DND-41 (cell line): ENCODE measurements at regions not wholly inside any gene's neighbourhood (a gene's known extent, or its start where the extent isn't known, plus 50 kb on each side); places are given as distances from the start of the nearest gene placed in this dataset.
A peak's percentile ranks its signal among the peaks of the same experiment; 100 is the strongest.

ENCODE experiments used
- ATAC-seq: fragments of 200-7000 bp; cut with Tn5 transposase; 3 replicates; pipeline ENCODE4 v1.9.1; 2021; ENCODE audit warnings: low read depth; ENCODE audit not compliant: insufficient read depth
- DNase-seq: peaks from one replicate; pipeline ENCODE4 v3.0.0-alpha.2; 2020
- H2AFZ ChIP-seq: 2 replicates; pipeline ENCODE4 v1.6.0; 2012; ENCODE audit warnings: low read depth, low read length
- H3K27ac ChIP-seq: 2 replicates; pipeline ENCODE4 v1.5.1; 2012; ENCODE audit warnings: low read length, inconsistent platforms
- H3K27me3 ChIP-seq: fragments of 200-600 bp; sonication (generic); 2 replicates; pipeline ENCODE4 v1.6.0; 2012; ENCODE audit warnings: low read length, mild to moderate bottlenecking, inconsistent platforms; ENCODE audit not compliant: insufficient read depth, poor library complexity
- H3K36me3 ChIP-seq: 2 replicates; pipeline ENCODE4 v1.5.1; 2012; ENCODE audit warnings: low read length, inconsistent platforms; ENCODE audit not compliant: insufficient read depth
- H3K4me1 ChIP-seq: 2 replicates; pipeline ENCODE4 v1.5.1; 2012; ENCODE audit warnings: mild to moderate bottlenecking, low read length; ENCODE audit not compliant: insufficient read depth
- H3K4me2 ChIP-seq: 2 replicates; pipeline ENCODE4 v1.6.0; 2012; ENCODE audit warnings: mild to moderate bottlenecking, moderate library complexity, low read length, inconsistent platforms; ENCODE audit not compliant: insufficient read depth
- H3K4me3 ChIP-seq, 2 experiments: fragments of 200-600 bp in 1 of 2; shearing (Covaris generic) in 1 of 2; 2 replicates each; pipeline ENCODE4 v1.5.1; 2012 to 2016; ENCODE audit warnings: inconsistent platforms in 2 of 2, low read length in 2 of 2, mild to moderate bottlenecking in 2 of 2, low read depth in 1 of 2, moderate library complexity in 1 of 2
- H3K79me2 ChIP-seq: 2 replicates; pipeline ENCODE4 v1.6.0; 2012; ENCODE audit warnings: low read length, inconsistent platforms; ENCODE audit not compliant: insufficient read depth
- H3K9ac ChIP-seq: 2 replicates; pipeline ENCODE4 v1.6.0; 2012; ENCODE audit warnings: low read depth, mild to moderate bottlenecking, inconsistent platforms, low read length, moderate library complexity
- H3K9me3 ChIP-seq: 2 replicates; pipeline ENCODE4 v1.5.1; 2012; ENCODE audit warnings: low read length, moderate library complexity, mild to moderate bottlenecking, inconsistent platforms; ENCODE audit not compliant: insufficient read depth, severe bottlenecking
- H4K20me1 ChIP-seq: 2 replicates; pipeline ENCODE4 v1.6.0; 2012; ENCODE audit warnings: low read length; ENCODE audit not compliant: insufficient read depth
- EZH2 ChIP-seq: IDR thresholded peaks from 3 replicates; pipeline ENCODE4 v1.6.1; 2012; ENCODE audit warnings: borderline replicate concordance, low read depth, mild to moderate bottlenecking, moderate library complexity, low read length, inconsistent platforms; ENCODE audit not compliant: severe bottlenecking
- TF ChIP-seq, protein P1 (sequence below): IDR thresholded peaks from 2 replicates; pipeline ENCODE4 v1.5.1; 2012; ENCODE audit warnings: borderline replicate concordance, low read length, moderate library complexity, mild to moderate bottlenecking; ENCODE audit not compliant: poor library complexity, severe bottlenecking; ENCODE audit errors: extremely low read depth

DNA sequence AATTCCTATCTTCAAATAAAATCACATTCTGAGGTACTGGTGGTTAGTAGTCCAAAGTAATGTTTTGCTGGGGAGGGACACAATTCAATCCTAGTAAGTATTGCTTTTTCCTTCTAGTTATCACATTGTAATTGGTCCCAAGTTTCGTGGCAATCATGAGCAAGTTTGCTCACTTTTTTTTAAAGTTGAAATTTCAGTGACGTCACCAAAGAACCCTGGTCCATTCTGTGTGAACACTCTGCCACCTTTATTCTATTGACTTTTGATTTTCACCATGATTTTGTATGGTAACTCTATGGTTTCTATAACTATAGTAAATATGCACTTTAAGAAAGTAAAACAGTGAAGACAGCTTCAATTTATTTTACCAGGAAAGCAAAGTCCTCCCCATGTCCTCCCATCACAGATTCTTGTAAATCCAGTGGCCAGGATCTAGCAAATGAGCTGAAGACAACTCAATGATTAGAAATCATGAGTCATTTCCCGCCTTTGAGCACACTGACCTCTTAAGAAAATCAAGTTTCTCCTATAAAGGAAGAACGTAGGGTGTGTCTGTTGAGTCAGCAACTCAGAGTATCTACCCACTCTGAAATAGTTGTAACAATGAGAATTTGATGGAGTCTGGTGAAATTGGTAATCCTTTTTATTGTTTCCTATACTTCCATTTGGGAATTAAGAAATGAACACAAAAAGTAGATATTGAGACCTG lies 1306.6 kb upstream of the PABPC4L start:
- Histone ChIP-seq H3K79me2 (no peaks in the 10 kb centered on the region), H3K27me3 (no peaks in the 10 kb centered on the region), H3K9ac (no peak overlapping the region), H3K4me2 (no peak overlapping the region), H3K9me3 (no peaks in the 10 kb centered on the region), H4K20me1 (no peaks in the 10 kb centered on the region), H3K4me3 (no peak overlapping the region), H3K4me1 (no peaks in the 10 kb centered on the region; the same call in 1 of the 2 replicates), H3K36me3 (no peaks in the 10 kb centered on the region), H3K27ac (no peak overlapping the region), H2AFZ (peak overlapping the region; percentile 33; the same call in 1 of the 2 replicates)
- ATAC-seq (no peak), DNase-seq (no peak)
- TF ChIP-seq EZH2 = no peak
- TF ChIP-seq, protein P1, sequence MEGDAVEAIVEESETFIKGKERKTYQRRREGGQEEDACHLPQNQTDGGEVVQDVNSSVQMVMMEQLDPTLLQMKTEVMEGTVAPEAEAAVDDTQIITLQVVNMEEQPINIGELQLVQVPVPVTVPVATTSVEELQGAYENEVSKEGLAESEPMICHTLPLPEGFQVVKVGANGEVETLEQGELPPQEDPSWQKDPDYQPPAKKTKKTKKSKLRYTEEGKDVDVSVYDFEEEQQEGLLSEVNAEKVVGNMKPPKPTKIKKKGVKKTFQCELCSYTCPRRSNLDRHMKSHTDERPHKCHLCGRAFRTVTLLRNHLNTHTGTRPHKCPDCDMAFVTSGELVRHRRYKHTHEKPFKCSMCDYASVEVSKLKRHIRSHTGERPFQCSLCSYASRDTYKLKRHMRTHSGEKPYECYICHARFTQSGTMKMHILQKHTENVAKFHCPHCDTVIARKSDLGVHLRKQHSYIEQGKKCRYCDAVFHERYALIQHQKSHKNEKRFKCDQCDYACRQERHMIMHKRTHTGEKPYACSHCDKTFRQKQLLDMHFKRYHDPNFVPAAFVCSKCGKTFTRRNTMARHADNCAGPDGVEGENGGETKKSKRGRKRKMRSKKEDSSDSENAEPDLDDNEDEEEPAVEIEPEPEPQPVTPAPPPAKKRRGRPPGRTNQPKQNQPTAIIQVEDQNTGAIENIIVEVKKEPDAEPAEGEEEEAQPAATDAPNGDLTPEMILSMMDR = no peak

DNA sequence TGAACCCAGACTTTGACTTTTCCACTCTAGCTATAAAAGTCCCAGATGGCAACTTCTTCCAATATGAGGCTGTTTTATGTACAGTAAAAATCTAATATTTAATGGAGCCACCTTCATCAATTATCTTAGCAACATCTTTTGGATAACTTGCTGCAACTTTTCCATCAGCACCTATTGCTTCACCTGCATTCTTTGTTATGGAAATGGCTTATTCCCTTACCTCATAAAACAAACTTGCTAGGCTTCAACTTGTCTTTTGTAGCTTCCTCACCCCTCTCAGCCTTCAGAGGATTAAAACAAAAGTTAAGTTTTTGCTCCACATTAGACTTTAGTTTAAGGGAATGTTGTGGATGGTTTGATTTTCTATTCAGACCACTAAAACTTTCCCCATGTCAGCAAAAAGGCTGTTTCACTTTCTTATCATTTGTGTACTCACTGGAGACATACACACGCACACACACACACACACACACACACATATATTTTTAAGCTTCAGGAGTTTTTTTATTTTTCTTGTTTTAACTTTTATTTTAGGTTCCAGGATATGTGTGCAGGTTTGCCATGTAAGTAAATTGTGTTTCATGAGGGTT lies 1296.1 kb upstream of the PABPC4L start:
- Histone ChIP-seq H3K27me3 (no peaks in the 10 kb centered on the region), H4K20me1 (no peaks in the 10 kb centered on the region), H2AFZ (no peak overlapping the region), H3K79me2 (no peaks in the 10 kb centered on the region), H3K36me3 (no peaks in the 10 kb centered on the region), H3K4me1 (no peaks in the 10 kb centered on the region), H3K4me2 (no peak overlapping the region), H3K9ac (no peak overlapping the region), H3K9me3 (no peaks in the 10 kb centered on the region), H3K4me3 (no peak overlapping the region), H3K27ac (no peak overlapping the region)
- ATAC-seq (no peak), DNase-seq (no peak)
- no peak for TF ChIP-seq EZH2
- TF ChIP-seq, protein P1 = no peak

DNA sequence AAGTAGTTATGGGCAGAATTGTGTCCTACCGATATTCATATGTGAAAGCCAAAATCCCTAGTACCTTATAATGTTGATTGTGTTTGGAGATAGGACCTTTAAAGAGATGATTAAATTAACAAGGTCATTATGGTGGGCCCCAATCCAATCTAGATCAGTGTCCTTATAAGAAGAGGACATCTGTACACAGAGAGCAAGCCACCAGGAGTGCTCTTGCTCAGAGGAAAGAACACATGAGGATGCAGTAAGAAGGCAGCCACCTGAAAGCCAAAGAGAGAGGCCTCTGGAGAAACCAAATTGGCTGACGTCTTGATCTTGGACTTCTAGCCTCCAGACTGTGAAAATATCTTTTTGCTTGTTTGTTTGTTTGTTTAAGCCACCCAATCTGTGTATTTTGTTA lies 1290.8 kb upstream of the PABPC4L start:
- Histone ChIP-seq H4K20me1 (no peaks in the 10 kb centered on the region), H3K9me3 (no peaks in the 10 kb centered on the region), H2AFZ (no peak overlapping the region), H3K79me2 (no peaks in the 10 kb centered on the region), H3K27ac (no peak overlapping the region), H3K4me3 (no peak overlapping the region), H3K27me3 (no peaks in the 10 kb centered on the region), H3K9ac (no peak overlapping the region), H3K4me1 (no peaks in the 10 kb centered on the region), H3K4me2 (no peak overlapping the region), H3K36me3 (no peaks in the 10 kb centered on the region)
- DNase-seq = no peak
- TF ChIP-seq, protein P1 = no peak
- TF ChIP-seq EZH2 = no peak
- ATAC-seq = no peak
